Chondrocyte (in vitro differentiated cells): ENCODE measurements at regions not wholly inside any gene's neighbourhood (a gene's known extent, or its start where the extent isn't known, plus 50 kb on each side); places are given as distances from the start of the nearest gene placed in this dataset.
"Not testable (repeated sequence)": the region's sequence is repeated elsewhere in the genome, so short reads cannot be mapped to it uniquely, and the experiment has no call there.

Experiments used
- DNase-seq: peaks from one replicate; pipeline ENCODE4 v3.0.0; 2021; ENCODE audit warnings: mixed read lengths, low spot score
- H3K27ac Mint-ChIP-seq: one replicate; pipeline ENCODE4 v1.8.0; 2021; ENCODE audit warnings: mild to moderate bottlenecking, moderate library complexity, mixed read lengths; ENCODE audit not compliant: unreplicated experiment
- H3K27me3 Mint-ChIP-seq: 2 replicates; pipeline ENCODE4 v1.8.0; 2021; ENCODE audit warnings: low read depth, mixed read lengths
- H3K36me3 Mint-ChIP-seq: 2 replicates; pipeline ENCODE4 v1.8.0; 2021; ENCODE audit warnings: low read depth, mixed read lengths
- H3K4me1 Mint-ChIP-seq: 2 replicates; pipeline ENCODE4 v1.8.0; 2021; ENCODE audit warnings: low read depth, mild to moderate bottlenecking, mixed read lengths
- H3K4me3 Mint-ChIP-seq: one replicate; pipeline ENCODE4 v1.8.0; 2021; ENCODE audit warnings: mild to moderate bottlenecking, moderate library complexity, mixed read lengths; ENCODE audit not compliant: unreplicated experiment
- H3K9me3 Mint-ChIP-seq: 2 replicates; pipeline ENCODE4 v1.8.0; 2021; ENCODE audit warnings: low read depth, mixed read lengths
- TF ChIP-seq, protein P1 (sequence below): fragments of 200-600 bp; sonication (generic); IDR thresholded peaks from 2 replicates; pipeline ENCODE4 v1.5.0; 2021; ENCODE audit warnings: antibody characterized with exemption, mild to moderate bottlenecking, moderate library complexity

DNA sequence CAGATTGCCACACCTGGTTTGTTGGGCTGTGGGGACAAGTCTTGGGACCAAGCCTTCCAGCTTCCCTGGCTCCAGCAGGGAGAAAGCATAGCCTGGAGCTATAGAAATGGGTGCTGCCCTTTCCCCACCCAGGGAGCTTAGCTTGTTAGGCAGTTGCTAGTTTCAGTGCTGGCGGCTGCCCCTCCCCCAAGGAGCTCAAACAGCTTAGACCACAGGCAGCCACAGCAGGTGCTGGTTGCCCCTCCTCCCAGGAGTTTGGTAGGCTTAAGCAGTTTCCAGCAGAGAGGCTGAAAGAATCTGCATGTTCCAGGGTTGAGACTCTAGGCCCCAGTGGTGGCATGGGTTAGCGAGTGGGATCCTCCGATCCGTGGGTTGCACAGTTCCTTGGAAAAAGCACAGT is 889.7 kb downstream of the IGSF11 start:
- Mint-ChIP-seq H3K9me3 (peaks cover 31% of the 10 kb centered on the region), H3K4me3 (no peak overlapping the region), H3K36me3 (no peaks in the 10 kb centered on the region), H3K27ac (no peak overlapping the region), H3K27me3 (no peaks in the 10 kb centered on the region), H3K4me1 (no peaks in the 10 kb centered on the region)
- peak; percentile 44 for DNase-seq
- TF ChIP-seq, protein P1, sequence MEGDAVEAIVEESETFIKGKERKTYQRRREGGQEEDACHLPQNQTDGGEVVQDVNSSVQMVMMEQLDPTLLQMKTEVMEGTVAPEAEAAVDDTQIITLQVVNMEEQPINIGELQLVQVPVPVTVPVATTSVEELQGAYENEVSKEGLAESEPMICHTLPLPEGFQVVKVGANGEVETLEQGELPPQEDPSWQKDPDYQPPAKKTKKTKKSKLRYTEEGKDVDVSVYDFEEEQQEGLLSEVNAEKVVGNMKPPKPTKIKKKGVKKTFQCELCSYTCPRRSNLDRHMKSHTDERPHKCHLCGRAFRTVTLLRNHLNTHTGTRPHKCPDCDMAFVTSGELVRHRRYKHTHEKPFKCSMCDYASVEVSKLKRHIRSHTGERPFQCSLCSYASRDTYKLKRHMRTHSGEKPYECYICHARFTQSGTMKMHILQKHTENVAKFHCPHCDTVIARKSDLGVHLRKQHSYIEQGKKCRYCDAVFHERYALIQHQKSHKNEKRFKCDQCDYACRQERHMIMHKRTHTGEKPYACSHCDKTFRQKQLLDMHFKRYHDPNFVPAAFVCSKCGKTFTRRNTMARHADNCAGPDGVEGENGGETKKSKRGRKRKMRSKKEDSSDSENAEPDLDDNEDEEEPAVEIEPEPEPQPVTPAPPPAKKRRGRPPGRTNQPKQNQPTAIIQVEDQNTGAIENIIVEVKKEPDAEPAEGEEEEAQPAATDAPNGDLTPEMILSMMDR = no peak

GRCh38 chr3:118146658-118147375 is 887.8 kb downstream of the IGSF11 start:
- H3K4me1 Mint-ChIP-seq = no peaks in the 10 kb centered on the region
- no peak overlapping the region for H3K27ac Mint-ChIP-seq
- no peak for DNase-seq

DNA sequence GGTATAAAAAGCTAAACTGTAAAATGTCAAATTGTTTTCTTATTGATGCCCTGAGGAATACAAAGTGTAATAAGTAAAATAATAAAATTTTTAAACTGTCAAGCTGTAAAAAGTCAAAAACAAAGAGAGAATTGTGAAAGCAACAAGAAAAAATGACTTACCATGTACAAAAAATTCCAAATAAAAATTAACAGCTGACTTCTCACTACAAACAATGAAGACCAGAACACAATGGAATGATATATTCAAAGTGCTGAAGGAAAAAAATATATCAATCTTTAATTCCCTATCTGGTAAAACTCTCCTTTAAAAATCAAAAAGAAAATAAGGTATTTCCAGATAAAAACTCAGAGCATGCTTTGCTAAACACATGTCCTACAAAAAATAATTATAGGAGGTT is 883.5 kb downstream of the IGSF11 start:
- H3K36me3 Mint-ChIP-seq = no peaks in the 10 kb centered on the region
- TF ChIP-seq, protein P1 = no peak
- H3K4me3 Mint-ChIP-seq = no peak overlapping the region
- no peaks in the 10 kb centered on the region for H3K27me3 Mint-ChIP-seq
- H3K27ac Mint-ChIP-seq = no peak overlapping the region
- DNase-seq = no peak
- no peaks in the 10 kb centered on the region for H3K4me1 Mint-ChIP-seq
- H3K9me3 Mint-ChIP-seq = peaks cover 21% of the 10 kb centered on the region

More at GRCh38 chr3:118146658-118147375, 887.8 kb downstream of the IGSF11 start:
- no peak overlapping the region for H3K4me3 Mint-ChIP-seq
- TF ChIP-seq, protein P1 = no peak
- H3K9me3 Mint-ChIP-seq = peaks cover 34% of the 10 kb centered on the region
- no peaks in the 10 kb centered on the region for H3K36me3 Mint-ChIP-seq
- no peaks in the 10 kb centered on the region for H3K27me3 Mint-ChIP-seq

DNA sequence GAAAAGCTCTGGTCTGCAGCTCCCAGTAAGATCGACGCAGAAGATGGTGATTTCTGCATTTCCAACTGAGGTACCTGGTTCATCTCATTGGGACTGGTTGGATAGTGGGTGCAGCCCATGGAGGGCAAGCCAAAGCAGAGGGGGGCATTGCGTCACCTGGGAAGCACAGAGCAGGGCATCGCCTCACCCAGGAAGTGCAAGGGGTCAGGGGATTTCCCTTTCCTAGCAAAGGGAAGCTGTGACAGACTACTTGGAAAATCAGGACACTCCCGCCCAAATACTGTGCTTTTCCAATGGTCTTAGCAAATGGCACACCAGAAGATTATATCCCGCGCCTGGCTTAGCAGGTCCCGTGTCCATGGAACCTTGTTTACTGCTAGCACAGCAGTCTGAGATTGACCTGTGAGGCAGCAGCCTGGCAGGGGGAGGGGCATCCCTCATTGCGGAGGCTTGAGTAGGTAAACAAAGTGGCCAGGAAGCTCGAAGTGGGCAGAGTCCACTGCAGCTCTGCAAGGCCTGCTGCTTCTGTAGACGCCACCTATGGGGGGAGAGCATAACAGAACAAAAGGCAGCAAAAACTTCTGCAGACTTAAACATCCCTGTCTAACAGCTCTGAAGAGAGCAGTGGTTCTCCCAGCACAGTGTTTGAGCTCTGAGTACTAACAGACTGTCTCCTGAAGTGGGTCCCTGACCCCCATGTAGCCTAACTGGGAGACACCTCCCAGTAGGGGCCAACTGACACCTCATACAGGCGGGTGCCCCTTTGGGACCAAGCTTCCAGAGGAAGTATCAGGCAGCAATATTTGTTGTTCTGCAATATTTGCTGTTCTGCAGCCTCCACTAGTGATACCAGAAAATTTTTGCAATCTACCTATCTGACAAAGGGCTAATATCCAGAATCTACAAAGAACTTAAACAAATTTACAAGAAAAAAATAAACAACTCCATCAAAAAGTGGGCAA is 871.7 kb downstream of the IGSF11 start:
- not testable (repeated sequence) for H3K27ac Mint-ChIP-seq, H3K36me3 Mint-ChIP-seq, H3K4me3 Mint-ChIP-seq, H3K27me3 Mint-ChIP-seq, H3K4me1 Mint-ChIP-seq, DNase-seq
- H3K9me3 Mint-ChIP-seq = peaks cover 22% of the 10 kb centered on the region

- Mint-ChIP-seq H3K4me1 (no peaks in the 10 kb centered on the region), H3K27ac (no peak overlapping the region), H3K27me3 (peaks cover 2% of the 10 kb centered on the region), H3K4me3 (no peak overlapping the region), H3K9me3 (peaks cover 13% of the 10 kb centered on the region), H3K36me3 (no peaks in the 10 kb centered on the region)
- DNase-seq = no peak
- TF ChIP-seq, protein P1 = no peak
Observed at GRCh38 chr3:118165413-118165812, 869.2 kb downstream of the IGSF11 start.
